ENCODE measurements at regions not wholly inside any gene's neighbourhood (a gene's known extent, or its start where the extent isn't known, plus 50 kb on each side); places are given as distances from the start of the nearest gene placed in this dataset.
"Not testable (repeated sequence)": the region's sequence is repeated elsewhere in the genome, so short reads cannot be mapped to it uniquely, and the experiment has no call there.

DNA sequence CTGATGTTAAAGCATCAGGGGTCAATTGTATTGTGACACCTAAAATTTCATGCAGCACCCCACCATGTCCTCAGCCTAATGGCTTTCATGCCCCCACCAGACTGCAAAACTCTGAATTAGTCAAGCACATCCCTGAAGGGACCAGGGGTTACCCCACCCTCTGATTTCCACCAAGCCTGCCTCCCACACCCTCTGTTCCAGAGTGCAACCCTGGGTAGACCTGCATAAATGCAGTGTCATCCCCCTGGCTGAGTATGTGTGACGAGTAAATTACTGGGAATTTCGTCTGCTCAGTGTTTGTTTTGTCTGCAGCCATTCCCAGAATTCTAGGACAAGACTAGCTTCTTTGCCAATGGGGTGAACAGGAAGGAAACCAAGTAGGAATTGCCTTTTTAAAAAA, 2136.9 kb upstream of the DEFB115 start:
- TF ChIP-seq, protein P1, sequence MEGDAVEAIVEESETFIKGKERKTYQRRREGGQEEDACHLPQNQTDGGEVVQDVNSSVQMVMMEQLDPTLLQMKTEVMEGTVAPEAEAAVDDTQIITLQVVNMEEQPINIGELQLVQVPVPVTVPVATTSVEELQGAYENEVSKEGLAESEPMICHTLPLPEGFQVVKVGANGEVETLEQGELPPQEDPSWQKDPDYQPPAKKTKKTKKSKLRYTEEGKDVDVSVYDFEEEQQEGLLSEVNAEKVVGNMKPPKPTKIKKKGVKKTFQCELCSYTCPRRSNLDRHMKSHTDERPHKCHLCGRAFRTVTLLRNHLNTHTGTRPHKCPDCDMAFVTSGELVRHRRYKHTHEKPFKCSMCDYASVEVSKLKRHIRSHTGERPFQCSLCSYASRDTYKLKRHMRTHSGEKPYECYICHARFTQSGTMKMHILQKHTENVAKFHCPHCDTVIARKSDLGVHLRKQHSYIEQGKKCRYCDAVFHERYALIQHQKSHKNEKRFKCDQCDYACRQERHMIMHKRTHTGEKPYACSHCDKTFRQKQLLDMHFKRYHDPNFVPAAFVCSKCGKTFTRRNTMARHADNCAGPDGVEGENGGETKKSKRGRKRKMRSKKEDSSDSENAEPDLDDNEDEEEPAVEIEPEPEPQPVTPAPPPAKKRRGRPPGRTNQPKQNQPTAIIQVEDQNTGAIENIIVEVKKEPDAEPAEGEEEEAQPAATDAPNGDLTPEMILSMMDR (IDR thresholded peaks at IDR 0.05) = not testable (repeated sequence)
- not testable (repeated sequence) for TF ChIP-seq POLR2A (IDR thresholded peaks at IDR 0.05)

Data from esophagus squamous epithelium (tissue), 4 donors.